GM18498 (cell line): ENCODE measurements at regions not wholly inside any gene's neighbourhood (a gene's known extent, or its start where the extent isn't known, plus 50 kb on each side); places are given as distances from the start of the nearest gene placed in this dataset.
A peak's percentile ranks its signal among the peaks of the same experiment; 100 is the strongest.

Experiments
- ATAC-seq: cut with Tn5 transposase; IDR thresholded peaks from one replicate; pipeline ENCODE4 v1.9.1; 2021; ENCODE audit warnings: mild to moderate bottlenecking, moderate library complexity; ENCODE audit not compliant: unreplicated experiment

DNA sequence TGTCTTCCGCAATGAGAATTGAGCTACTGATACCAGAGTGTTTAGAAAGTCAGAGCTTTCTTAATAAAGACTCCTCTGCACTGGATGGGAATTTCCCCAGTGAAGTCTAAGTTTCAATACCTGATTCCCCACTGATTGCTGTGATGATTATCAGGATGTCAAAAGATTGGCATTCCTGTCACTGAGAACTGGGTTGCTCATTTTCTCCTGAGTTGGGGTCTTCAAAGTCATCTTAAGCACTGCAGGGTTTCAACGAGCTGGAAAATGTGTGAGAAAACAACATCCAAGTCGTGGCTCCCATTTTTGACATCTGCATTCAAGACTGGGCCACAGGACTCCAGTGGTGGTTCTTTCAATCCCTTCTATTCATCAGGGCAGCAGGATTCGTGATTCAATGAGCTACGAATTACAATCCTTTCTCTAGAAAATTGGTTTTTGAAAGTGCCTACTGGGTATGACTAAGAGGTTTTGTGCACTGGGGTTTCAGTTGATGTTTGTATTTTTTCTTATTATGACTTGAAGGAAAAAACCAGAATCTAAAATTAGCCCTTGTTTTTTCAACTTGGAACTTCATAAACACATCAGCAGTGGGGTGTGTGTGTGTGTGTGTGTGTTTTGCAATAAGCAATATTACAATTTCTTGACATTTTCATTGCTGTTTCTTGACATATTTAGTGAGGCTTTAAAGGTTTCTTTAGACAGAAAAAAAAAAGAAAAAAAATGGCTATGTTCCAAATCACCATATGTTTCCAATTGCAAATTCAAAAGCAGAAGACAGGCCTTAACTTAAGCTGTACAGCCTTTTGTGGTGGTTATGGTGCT lies 233.0 kb downstream of the FAM76B start:
- peak; percentile 78 for ATAC-seq

DNA sequence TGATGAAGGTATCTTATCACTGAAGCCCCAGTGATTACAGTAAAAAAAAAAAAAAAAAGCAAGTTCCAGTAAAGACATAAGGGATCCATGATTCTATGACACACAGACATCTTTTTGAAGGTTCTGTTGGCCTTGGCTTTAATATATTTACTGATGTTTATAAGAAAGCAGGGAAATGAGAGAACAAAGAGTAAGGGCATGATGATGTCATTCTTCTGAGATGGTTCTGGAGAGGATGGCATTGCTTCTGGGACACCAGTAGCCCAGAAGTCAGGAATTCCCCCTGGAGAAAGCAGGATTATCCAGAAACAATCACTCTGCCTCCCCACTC lies 233.6 kb downstream of the FAM76B start:
- ATAC-seq: peak; percentile 2

DNA sequence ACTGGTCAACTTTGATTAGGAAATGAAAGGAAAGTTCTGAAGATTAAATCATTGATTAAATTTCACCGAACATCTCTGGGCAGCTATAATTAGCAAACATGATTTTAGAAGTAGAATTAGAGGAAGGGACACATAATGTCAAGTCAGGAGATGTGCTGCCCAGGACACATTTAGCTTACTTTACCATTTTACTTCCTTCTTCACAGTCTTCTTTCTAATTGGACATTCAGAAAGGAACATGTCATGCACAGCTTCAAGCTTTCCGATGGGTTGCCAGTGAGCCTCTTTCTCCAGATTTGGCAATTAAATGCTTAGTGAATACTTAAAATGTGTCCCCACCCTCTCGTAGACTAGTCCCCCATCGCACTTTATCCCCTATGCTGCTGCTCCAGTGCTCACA lies 234.7 kb downstream of the FAM76B start:
- ATAC-seq: no peak

DNA sequence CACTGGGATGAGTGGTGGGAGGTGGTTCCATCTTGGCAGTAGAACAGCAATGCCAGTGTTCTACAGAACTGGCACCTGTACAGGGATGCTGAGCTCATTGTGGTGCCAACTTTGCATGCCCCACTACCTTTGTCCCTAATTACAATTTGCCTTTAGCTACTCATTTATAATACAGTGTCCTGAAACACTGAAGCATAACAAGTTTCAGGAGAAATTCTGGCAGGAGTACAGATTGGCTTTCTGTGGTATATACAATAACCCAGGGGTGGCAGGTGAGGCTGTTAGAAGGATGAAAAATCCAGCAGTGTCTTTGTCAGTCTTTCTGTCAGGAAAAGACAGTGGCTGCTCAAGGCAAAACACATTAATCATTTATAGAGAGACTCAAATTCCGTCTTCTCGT lies 240.3 kb downstream of the FAM76B start:
- no peak for ATAC-seq

DNA sequence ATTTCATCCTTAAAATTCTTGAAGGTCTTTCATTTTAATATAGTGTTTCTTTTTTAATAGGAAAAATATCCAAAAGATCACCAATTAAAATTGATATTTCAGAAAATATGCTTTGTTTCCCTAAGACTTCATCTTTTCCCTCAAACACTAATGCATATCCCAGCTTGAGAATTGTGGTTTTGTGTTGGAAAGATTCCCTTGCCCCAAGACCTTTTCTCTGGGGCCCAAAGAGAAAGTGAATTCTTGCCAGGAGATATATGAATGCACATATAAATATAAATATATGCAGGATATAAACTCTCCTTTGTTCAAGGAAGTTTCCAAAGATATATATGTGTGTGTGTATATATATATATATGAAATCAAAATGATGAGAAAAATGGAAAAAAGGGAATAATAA lies 241.2 kb downstream of the FAM76B start:
- ATAC-seq: no peak

DNA sequence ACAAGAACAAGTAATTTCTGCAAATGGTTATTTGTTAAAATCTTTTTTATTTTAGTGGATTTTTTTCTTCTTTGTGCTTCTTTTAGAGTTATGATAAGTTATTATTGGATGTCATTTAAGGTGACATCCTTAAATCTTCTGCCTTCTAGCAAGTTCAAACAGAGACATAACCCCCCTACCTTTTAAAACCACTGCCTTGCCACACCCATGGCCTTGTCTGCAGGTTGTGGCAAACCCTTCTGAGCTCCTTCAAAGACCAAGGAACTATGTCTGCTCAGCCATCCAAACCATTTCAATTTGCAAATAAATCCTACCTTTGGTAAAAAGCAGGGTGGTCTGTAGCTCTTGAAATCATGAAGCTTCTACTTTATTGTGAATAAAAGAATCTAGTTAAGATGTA lies 241.6 kb downstream of the FAM76B start:
- ATAC-seq: no peak

DNA sequence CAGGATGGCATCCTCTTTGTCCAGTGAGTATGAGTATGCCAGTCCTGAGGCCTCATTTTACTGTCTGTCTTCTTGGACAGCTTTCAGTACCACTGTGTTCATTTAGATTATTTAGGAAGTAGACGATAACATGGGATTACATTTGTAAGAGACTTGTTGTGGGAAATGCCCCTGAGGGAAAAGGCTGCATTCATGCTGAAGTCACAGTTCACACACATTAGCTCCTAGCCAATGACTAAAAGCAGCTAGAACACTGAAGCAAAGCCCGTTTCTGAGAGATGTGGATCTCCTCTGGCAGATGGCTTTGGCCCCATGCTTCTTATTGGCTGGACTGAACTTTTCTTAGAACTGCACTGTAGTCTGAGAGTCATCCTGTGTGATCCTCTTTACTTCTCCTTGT lies 242.4 kb downstream of the FAM76B start:
- no peak for ATAC-seq

DNA sequence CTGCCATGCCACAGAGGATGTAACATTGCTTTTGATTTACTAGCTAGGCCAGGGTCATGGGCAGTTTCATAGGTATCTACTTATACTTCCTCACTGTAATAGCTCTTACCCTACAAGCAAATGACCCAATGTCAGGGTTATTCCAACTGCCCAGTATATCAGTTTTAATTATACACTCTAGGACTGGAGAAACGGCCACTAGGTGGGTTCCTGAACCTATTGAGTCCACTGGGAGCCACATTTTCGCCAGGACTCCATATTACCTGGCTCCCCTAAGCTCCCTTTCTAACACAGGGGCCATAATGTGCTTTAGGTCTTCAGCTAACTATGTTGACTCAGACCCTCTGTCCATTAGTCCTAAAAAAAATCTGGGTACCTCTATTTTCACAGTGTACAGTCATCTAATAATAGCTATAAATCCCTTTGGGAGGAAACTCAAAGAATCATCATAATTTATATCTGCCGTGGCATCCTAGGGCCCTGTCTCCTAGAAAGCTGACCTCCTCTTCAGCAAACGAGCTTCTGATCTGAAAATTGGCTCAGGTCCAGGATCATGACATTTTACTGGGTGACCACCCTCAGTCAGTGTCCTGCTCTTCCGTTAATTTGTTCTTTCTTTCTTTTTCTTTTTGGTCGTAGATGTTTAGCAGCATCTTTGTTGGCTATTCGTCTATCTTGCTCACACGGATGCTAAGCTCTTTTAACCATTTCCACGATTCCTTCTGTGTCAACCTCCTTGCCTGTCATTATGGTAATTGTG lies 244.3 kb downstream of the FAM76B start:
- no peak for ATAC-seq

DNA sequence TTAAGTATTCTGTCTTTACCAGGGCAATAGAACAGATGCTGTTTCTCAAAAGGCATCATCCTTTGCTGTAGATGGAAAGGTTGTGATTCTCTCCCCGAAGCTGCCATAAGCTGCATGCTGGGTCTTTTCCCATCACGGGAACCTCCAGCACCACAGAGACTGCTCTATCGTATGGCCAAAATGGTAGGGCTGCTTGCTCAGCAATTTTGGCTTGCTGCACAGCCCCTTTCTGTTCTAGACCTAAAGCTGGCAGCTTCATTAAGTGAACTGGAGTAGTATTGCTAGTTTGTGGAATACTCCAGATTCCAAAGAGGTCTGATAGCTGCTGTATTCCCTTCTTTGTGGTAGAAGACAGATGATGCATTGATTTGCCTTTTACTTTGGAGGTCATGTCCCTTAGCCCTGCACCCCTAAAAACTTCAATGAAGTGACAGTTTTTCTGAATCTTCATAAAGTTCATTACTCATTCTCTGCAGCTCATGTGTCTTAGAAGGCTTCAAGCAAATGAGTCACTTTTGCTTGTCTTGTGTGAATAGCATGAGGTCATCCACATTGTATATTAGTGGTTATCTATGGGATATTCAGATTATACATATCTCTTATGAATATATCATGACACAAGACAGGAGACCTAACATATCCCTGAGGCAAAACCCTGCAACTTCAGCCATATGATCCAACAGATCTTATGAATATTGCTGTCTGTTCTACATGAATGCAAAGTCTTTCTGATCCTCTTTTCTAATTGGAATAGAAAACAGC lies 245.3 kb downstream of the FAM76B start:
- no peak for ATAC-seq

DNA sequence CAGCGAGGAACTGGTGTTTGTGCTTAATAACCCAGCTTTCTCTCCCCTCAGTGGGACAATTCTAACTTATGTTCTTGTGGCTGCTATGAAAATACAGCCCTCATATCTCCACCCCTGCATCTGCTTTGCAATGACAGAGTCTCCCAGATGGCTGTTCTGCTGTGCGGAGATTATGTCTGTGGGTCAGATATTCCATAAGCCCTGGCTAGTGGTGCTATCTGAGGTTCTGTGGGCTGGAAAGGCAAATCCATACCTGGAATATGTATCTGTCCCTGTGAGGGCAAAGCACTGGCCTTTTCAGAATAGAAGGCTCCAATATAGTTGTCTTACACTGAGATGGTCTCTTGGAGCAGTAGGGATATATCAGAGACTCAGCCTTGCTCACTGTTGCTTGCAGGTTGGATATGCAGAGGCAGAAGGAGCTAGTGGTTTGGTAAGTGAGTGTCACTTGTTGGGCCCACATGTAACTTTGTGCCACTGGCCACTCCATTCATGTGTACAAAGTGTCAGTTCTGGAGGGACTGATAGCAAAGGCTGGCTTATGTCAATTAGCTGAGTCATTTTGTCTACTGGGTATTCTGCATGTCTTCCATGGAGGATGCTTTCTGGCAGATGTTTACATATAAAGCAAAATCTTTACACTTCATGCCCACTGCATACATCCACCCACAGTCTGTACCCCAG lies 246.6 kb downstream of the FAM76B start:
- no peak for ATAC-seq

DNA sequence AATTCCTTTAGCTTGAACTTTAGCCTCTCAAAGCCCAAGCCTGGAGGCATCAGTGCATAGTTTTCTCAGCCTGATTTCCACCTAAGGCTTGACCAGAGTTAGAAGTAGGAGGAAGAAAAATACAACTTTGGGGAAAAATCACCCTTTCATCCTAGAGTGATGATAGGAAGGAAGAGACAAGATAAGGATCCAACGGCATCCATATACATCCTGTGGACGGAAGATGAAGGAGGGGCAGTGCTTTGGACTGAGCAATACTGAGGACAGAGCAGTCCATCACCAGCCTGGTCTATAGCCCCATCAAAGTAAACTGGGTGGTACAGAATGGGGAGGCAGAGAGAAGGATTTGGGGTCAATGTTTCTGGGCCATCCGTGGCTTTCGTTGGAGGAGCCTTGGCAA lies 247.9 kb downstream of the FAM76B start:
- no peak for ATAC-seq

DNA sequence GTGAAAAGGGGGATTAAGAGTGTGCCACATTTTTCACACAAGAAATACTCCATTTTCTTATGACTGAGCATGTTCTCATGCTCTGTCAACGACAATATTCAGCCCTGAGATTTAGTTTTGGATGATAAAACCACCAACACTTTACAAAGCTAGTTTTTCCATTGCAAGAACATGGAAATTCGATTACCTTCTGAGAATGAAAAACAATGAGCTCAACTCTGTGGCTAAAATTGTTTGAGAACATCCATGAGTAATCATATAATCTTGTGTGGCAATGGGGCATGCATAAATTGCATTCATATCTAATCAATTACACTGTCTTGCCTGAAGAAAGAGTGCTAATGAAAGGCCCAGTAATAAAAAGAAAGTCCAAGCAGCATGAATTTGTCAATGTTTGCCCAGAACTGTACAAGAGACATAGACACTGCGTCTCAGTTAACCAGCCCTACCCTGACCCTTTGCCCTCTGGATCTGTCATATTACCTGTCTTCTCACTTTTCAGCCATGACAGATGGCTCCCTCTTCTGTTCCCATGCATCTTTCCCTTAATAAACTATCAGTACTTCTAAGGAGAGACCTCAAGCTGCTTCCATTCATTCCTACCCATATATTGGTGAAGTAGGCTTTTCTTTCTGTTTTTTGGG lies 253.4 kb downstream of the FAM76B start:
- no peak for ATAC-seq

DNA sequence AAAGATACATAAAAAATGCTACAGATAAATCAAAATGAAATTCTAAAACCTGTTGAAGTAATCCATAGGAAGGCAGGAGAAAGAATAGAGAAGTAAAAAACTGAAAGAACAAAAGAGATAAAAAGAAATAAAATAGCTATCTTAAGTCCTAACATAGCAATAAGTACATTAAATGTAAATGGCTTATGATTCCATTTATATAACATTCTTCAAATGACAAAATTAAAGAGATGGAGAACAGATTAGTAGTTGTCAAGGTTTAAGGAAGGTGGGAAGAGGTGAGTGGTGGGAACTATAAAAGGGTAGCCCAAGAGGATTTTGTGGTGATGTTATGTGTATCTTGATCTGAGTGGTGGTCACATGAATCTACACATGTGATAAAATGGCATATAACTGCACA lies 254.8 kb downstream of the FAM76B start:
- no peak for ATAC-seq

DNA sequence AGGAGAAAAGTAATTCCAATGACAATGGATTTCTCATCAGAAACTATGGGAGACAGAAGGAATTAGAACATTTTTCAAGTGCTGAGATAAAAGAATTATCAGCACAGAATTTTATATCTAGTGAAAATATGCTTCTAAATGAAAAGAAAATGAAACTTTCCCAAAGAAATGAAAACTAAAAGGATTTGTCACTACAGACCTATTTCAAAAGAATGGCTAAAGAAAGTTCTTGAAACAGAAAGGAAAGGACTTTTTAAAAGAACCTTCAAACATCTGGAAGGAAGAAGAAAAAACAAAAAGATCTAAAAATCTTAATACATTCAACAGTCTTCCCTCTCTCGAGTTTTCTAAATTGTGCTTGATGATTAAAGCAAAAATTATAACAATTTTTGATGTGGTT lies 255.4 kb downstream of the FAM76B start:
- ATAC-seq: no peak

DNA sequence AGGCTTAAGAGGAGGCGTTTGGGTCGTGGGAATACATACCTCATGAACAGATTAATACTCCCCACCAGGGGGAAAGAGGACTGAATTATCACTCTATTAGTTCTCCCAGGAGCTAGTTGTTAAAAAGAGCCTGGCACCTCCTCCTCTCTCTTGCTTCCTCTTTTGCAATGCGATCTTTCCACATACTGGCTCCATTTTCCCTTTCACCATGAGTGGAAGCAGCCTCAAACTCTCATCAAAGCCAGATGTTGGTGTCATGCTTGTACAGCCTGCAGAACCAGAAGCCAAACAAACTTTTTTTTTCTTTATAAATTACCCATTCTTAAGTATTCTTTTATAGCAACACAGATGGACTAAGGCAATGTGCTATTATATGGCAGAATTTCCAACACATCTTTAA lies 258.5 kb downstream of the FAM76B start:
- no peak for ATAC-seq

DNA sequence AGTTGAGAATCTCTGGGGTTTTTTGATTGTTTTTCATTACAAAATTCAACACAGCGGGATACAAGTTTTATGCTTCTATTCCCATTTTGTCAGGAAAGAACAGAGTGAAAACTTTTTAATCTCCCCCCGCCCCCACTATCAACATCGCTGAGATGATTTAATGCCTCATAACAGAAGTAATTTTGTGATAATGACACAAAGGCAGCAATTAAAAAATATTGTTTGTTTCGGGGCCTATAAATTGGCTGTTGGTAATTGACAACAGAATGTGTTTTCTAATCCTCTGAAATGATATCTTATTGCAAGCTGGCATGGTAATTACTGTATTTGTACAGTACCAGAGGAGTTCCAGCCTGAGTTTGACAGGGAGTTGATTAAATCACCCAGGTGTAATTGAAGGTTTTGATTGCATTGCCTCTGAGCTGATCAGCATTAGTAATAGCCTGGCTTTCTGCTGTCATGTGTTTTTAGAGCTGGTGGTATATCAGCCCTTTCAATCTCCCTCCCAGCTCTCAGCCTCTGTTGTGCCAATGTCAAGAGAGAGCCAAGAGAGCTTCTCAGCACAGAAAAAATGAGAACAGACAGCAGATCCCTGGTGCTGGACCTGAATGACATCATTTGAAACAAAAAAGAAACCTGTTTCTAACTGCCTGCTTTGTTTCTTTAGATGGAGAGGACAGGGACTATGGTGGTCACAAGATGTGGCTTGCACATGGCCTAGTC lies 265.1 kb downstream of the FAM76B start:
- no peak for ATAC-seq

DNA sequence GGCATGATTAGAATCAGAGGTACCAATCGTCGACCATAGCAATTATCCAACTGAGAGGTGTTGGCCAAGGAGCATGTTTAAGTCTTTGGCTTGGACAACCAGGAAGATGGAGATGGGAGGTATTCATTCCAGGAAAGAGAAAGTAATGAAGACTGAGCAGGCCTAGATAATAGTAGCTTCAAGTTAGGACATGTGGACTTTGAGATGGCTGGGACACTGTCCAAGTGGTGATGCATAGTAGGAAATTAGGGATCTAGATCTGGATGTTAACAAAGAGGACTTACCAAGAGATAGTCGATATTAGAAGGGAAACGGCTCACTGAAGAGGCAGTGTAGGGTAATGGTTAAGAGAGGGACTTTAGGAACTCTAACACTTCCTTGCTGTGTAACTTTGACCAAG lies 266.7 kb downstream of the FAM76B start:
- no peak for ATAC-seq

DNA sequence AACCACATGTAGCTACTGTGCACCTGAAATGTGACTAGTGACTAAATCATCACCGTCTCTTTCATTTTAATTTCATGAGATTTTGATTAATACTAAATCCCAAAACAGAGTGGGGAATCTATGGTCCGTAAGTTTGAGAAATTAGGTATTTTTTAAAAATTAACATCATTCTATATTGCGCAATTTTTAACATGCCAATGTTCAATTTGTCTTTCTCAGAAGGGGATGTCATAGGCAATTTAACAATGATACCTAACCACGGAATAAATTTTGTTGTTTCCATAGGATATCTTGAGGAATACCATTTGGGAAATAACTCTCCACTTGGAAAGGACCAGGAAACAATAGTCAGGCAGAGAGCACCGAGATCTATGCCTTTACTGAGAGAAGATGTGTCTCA lies 267.7 kb downstream of the FAM76B start:
- no peak for ATAC-seq

DNA sequence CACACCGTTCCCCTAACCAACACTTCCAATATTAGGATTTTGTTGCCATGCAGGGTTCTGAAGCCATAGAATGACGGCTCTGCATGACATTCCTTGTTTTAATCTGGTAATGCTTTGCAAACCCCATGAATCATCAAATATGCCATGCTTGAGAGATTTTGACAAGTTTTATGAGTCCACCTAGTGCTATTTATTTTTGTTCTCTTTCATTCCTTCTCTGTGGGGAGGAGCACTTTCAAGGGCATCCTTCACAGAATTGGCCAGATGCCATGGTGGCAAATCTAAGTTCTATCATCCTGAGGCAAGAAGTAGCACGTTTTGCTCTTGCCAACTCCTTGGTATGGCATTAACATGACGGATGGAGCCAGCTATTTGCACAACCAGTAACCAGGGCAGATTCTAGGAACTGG lies 268.4 kb downstream of the FAM76B start:
- ATAC-seq: no peak
